ENCODE measurements at regions not wholly inside any gene's neighbourhood (a gene's known extent, or its start where the extent isn't known, plus 50 kb on each side); places are given as distances from the start of the nearest gene placed in this dataset.

GRCh38 chr12:127360580-127360979 lies 906.4 kb upstream of the TMEM132C start:
- no peak for TF ChIP-seq CTCF (conservative IDR thresholded peaks at IDR 0.05 in 1 of 2, IDR thresholded peaks at IDR 0.05 in 1 of 2; ENCODE audit: extremely low read depth in 1 of 2, insufficient read depth in 1 of 2, low read depth in 1 of 2, low read length in 2 of 2)
- no peak for TF ChIP-seq EZH2 (IDR thresholded peaks at IDR 0.05; ENCODE audit: borderline replicate concordance, low read length)

Measured in mammary epithelial cell (primary cell).